HUES6 (cell line): ENCODE measurements at regions not wholly inside any gene's neighbourhood (a gene's known extent, or its start where the extent isn't known, plus 50 kb on each side); places are given as distances from the start of the nearest gene placed in this dataset.

ENCODE experiments used
- H3K27ac ChIP-seq: 2 replicates; pipeline ENCODE4 v1.7.0; 2013; ENCODE audit warnings: low read depth, mild to moderate bottlenecking, low read length, inconsistent platforms
- H3K27me3 ChIP-seq: 2 replicates; pipeline ENCODE4 v1.6.1; 2013; ENCODE audit warnings: low read length; ENCODE audit not compliant: control insufficient read depth, insufficient read depth
- H3K36me3 ChIP-seq: 2 replicates; pipeline ENCODE4 v1.6.1; 2013; ENCODE audit warnings: low read length; ENCODE audit not compliant: control insufficient read depth, insufficient read depth
- H3K4me1 ChIP-seq: 2 replicates; pipeline ENCODE4 v1.6.1; 2013; ENCODE audit warnings: low read length; ENCODE audit not compliant: control insufficient read depth, insufficient read depth
- H3K4me3 ChIP-seq: 2 replicates; pipeline ENCODE4 v1.5.1; 2013; ENCODE audit warnings: low read depth, low read length
- H3K9ac ChIP-seq: one replicate; pipeline ENCODE4 v1.6.1; 2013; ENCODE audit warnings: mild to moderate bottlenecking, low read length
- H3K9me3 ChIP-seq: 2 replicates; pipeline ENCODE4 v1.6.1; 2013; ENCODE audit warnings: low read depth, low read length; ENCODE audit not compliant: control insufficient read depth, insufficient read depth

- Histone ChIP-seq H3K9me3 (no peaks in the 10 kb centered on the region), H3K9ac (no peak overlapping the region), H3K27me3 (no peaks in the 10 kb centered on the region), H3K36me3 (no peaks in the 10 kb centered on the region), H3K4me3 (no peak overlapping the region), H3K27ac (no peak overlapping the region), H3K4me1 (peaks cover 22% of the 10 kb centered on the region)
Observed at GRCh38 chr4:15148691-15149090, 146.4 kb downstream of the CPEB2 start.

- H3K36me3 ChIP-seq = no peaks in the 10 kb centered on the region
- H3K9ac ChIP-seq = peak overlapping the region; percentile 25
- H3K4me1 ChIP-seq = peaks cover 22% of the 10 kb centered on the region
- H3K27ac ChIP-seq = no peak overlapping the region; the same call in 1 of the 2 replicates
- H3K27me3 ChIP-seq = no peaks in the 10 kb centered on the region
- H3K9me3 ChIP-seq = no peaks in the 10 kb centered on the region
- no peak overlapping the region for H3K4me3 ChIP-seq
Observed at GRCh38 chr4:15149234-15149838, 147.1 kb downstream of the CPEB2 start.

- Histone ChIP-seq H3K9me3 (no peaks in the 10 kb centered on the region), H3K4me1 (peaks cover 22% of the 10 kb centered on the region), H3K9ac (peak overlapping the region; percentile 25), H3K27ac (no peak overlapping the region; the same call in 1 of the 2 replicates), H3K4me3 (no peak overlapping the region), H3K27me3 (no peaks in the 10 kb centered on the region), H3K36me3 (no peaks in the 10 kb centered on the region)
Observed at GRCh38 chr4:15149839-15150592, 147.7 kb downstream of the CPEB2 start.

- Histone ChIP-seq H3K9ac (no peak overlapping the region), H3K27ac (no peak overlapping the region), H3K4me3 (no peak overlapping the region), H3K9me3 (no peaks in the 10 kb centered on the region), H3K36me3 (no peaks in the 10 kb centered on the region), H3K27me3 (no peaks in the 10 kb centered on the region), H3K4me1 (peaks cover 22% of the 10 kb centered on the region)
Observed at GRCh38 chr4:15150631-15151030, 148.3 kb downstream of the CPEB2 start.

- H3K36me3 ChIP-seq = no peaks in the 10 kb centered on the region
- H3K4me3 ChIP-seq = no peak overlapping the region
- no peak overlapping the region for H3K9ac ChIP-seq
- no peaks in the 10 kb centered on the region for H3K27me3 ChIP-seq
- peaks cover 22% of the 10 kb centered on the region for H3K4me1 ChIP-seq
- H3K27ac ChIP-seq = no peak overlapping the region
- no peaks in the 10 kb centered on the region for H3K9me3 ChIP-seq
Observed at GRCh38 chr4:15151033-15151432, 148.8 kb downstream of the CPEB2 start.

GRCh38 chr4:15153662-15154061 lies 151.4 kb downstream of the CPEB2 start:
- Histone ChIP-seq H3K27me3 (no peaks in the 10 kb centered on the region), H3K9ac (no peak overlapping the region), H3K36me3 (no peaks in the 10 kb centered on the region)

GRCh38 chr4:15158406-15159091 lies 156.3 kb downstream of the CPEB2 start:
- Histone ChIP-seq H3K4me1 (peaks cover 42% of the 10 kb centered on the region), H3K36me3 (no peaks in the 10 kb centered on the region), H3K9me3 (no peaks in the 10 kb centered on the region), H3K4me3 (peak overlapping the region; percentile 16; the same call in 1 of the 2 replicates), H3K27me3 (no peaks in the 10 kb centered on the region), H3K27ac (peak overlapping the region; percentile 37; the same call in 1 of the 2 replicates), H3K9ac (peak overlapping the region; percentile 70)

More at GRCh38 chr4:15153662-15154061, 151.4 kb downstream of the CPEB2 start:
- H3K4me3 ChIP-seq = no peak overlapping the region
- H3K27ac ChIP-seq = no peak overlapping the region
- no peaks in the 10 kb centered on the region for H3K9me3 ChIP-seq
- peaks cover 22% of the 10 kb centered on the region for H3K4me1 ChIP-seq

GRCh38 chr4:15159477-15160019 lies 157.3 kb downstream of the CPEB2 start:
- Histone ChIP-seq H3K36me3 (no peaks in the 10 kb centered on the region), H3K9me3 (no peaks in the 10 kb centered on the region), H3K9ac (no peak overlapping the region), H3K27me3 (no peaks in the 10 kb centered on the region), H3K4me1 (peaks cover 42% of the 10 kb centered on the region), H3K4me3 (no peak overlapping the region), H3K27ac (no peak overlapping the region)

GRCh38 chr4:15161439-15161838 lies 159.2 kb downstream of the CPEB2 start:
- H3K36me3 ChIP-seq = no peaks in the 10 kb centered on the region
- no peaks in the 10 kb centered on the region for H3K27me3 ChIP-seq
- peaks cover 42% of the 10 kb centered on the region for H3K4me1 ChIP-seq
- H3K9me3 ChIP-seq = no peaks in the 10 kb centered on the region
- H3K4me3 ChIP-seq = no peak overlapping the region
- H3K27ac ChIP-seq = no peak overlapping the region
- H3K9ac ChIP-seq = no peak overlapping the region

- H3K4me1 ChIP-seq = peaks cover 42% of the 10 kb centered on the region
- H3K36me3 ChIP-seq = no peaks in the 10 kb centered on the region
- no peak overlapping the region; the same call in 1 of the 2 replicates for H3K27ac ChIP-seq
- H3K9ac ChIP-seq = no peak overlapping the region
- H3K27me3 ChIP-seq = no peaks in the 10 kb centered on the region
- H3K4me3 ChIP-seq = 0 out of 2 replicates have a peak overlapping the region, but pooled peaks have one; percentile 7
- H3K9me3 ChIP-seq = no peaks in the 10 kb centered on the region
Observed at GRCh38 chr4:15162046-15162445, 159.8 kb downstream of the CPEB2 start.
